AG04450 (cell line): ENCODE measurements at regions not wholly inside any gene's neighbourhood (a gene's known extent, or its start where the extent isn't known, plus 50 kb on each side); places are given as distances from the start of the nearest gene placed in this dataset.

Source experiments
- CTCF ChIA-PET: fragments of 300-600, 350-600 bp; formaldehyde crosslinking; extraction: SDS; loops from one replicate; lab custom pipeline; 2022; ENCODE audit warnings: antibody characterized with exemption, inconsistent platforms; lab: Charles Lee
- POLR2A ChIA-PET: fragments of 350-600 bp; formaldehyde crosslinking; extraction: SDS; loops from one replicate; lab custom pipeline; 2021; ENCODE audit warnings: antibody characterized with exemption, inconsistent platforms; lab: Yijun Ruan, JAX
- DNase-seq: peaks from one replicate; pipeline ENCODE4 v3.0.0-alpha.2; 2011; ENCODE audit warnings: low read depth, low spot score
- H3K27ac ChIP-seq: one replicate; pipeline ENCODE4 v1.5.1; 2012; ENCODE audit warnings: low read depth, low read length, control low read depth
- H3K27me3 ChIP-seq: one replicate; pipeline ENCODE4 v1.6.0; 2012; ENCODE audit warnings: low read length; ENCODE audit not compliant: control insufficient read depth, insufficient read depth
- H3K4me3 ChIP-seq: 2 replicates; pipeline ENCODE4 v1.5.1; 2011; ENCODE audit warnings: mild to moderate bottlenecking, low read depth, low read length, control low read depth
- H3K9me3 ChIP-seq: 2 replicates; pipeline ENCODE4 v1.5.1; 2012; ENCODE audit warnings: low read length; ENCODE audit not compliant: control insufficient read depth, insufficient read depth
- CTCF ChIP-seq: IDR thresholded peaks from 2 replicates; pipeline ENCODE4 v1.5.1; 2011; ENCODE audit warnings: low read depth, low read length, control low read depth, inconsistent platforms

GRCh38 chr17:52754838-52755237, 596.3 kb upstream of the CA10 start:
- TF ChIP-seq CTCF, result no peak
- H3K4me3 ChIP-seq, result no peak overlapping the region
- POLR2A ChIA-PET, result no interaction called here
- no peak overlapping the region for H3K27ac ChIP-seq
- no peaks in the 10 kb centered on the region for H3K27me3 ChIP-seq
- DNase-seq, result no peak
- CTCF ChIA-PET, result no interaction called here
- H3K9me3 ChIP-seq, result peaks cover 12% of the 10 kb centered on the region

- peaks cover 12% of the 10 kb centered on the region for H3K9me3 ChIP-seq
- POLR2A ChIA-PET, result no interaction called here
- no peak for TF ChIP-seq CTCF
- H3K4me3 ChIP-seq, result no peak overlapping the region
- CTCF ChIA-PET, result no interaction called here
- H3K27ac ChIP-seq, result no peak overlapping the region
- H3K27me3 ChIP-seq, result no peaks in the 10 kb centered on the region
- DNase-seq, result no peak
Measured at GRCh38 chr17:52751051-52751450, 592.5 kb upstream of the CA10 start.

GRCh38 chr17:52744179-52744578, 585.7 kb upstream of the CA10 start:
- Histone ChIP-seq H3K4me3 (no peak overlapping the region), H3K27ac (no peak overlapping the region), H3K9me3 (no peaks in the 10 kb centered on the region), H3K27me3 (no peaks in the 10 kb centered on the region)
- no peak for DNase-seq
- ChIA-PET POLR2A (no interaction called here), CTCF (no interaction called here)
- TF ChIP-seq CTCF, result no peak

- Histone ChIP-seq H3K9me3 (no peaks in the 10 kb centered on the region), H3K27ac (no peak overlapping the region), H3K27me3 (no peaks in the 10 kb centered on the region), H3K4me3 (no peak overlapping the region)
- POLR2A ChIA-PET, result no interaction called here
- no peak for TF ChIP-seq CTCF
- no peak for DNase-seq
- CTCF ChIA-PET, result no interaction called here
Measured at GRCh38 chr17:52740006-52740405, 581.5 kb upstream of the CA10 start.

GRCh38 chr17:52738791-52739190, 580.3 kb upstream of the CA10 start:
- TF ChIP-seq CTCF, result no peak
- no peak overlapping the region for H3K4me3 ChIP-seq
- no peaks in the 10 kb centered on the region for H3K27me3 ChIP-seq
- ChIA-PET CTCF (no interaction called here), POLR2A (no interaction called here)
- H3K27ac ChIP-seq, result no peak overlapping the region
- no peak for DNase-seq
- no peaks in the 10 kb centered on the region for H3K9me3 ChIP-seq
